MV-4-11 (cell line): ENCODE measurements at regions not wholly inside any gene's neighbourhood (a gene's known extent, or its start where the extent isn't known, plus 50 kb on each side); places are given as distances from the start of the nearest gene placed in this dataset.

ENCODE experiments used
- DNase-seq: peaks from one replicate; lab custom pipeline; 2025; lab: John Stamatoyannopoulos, UW

GRCh38 chr10:10642751-10643150 is 374.9 kb upstream of the CELF2 start:
- DNase-seq: no peak

- DNase-seq: no peak
These were observed 373.5 kb upstream of the CELF2 start for GRCh38 chr10:10644008-10644646.

GRCh38 chr10:10644676-10645385 is 372.8 kb upstream of the CELF2 start:
- DNase-seq: no peak

- DNase-seq: no peak
These were observed 370.3 kb upstream of the CELF2 start for GRCh38 chr10:10647331-10647730.

DNA sequence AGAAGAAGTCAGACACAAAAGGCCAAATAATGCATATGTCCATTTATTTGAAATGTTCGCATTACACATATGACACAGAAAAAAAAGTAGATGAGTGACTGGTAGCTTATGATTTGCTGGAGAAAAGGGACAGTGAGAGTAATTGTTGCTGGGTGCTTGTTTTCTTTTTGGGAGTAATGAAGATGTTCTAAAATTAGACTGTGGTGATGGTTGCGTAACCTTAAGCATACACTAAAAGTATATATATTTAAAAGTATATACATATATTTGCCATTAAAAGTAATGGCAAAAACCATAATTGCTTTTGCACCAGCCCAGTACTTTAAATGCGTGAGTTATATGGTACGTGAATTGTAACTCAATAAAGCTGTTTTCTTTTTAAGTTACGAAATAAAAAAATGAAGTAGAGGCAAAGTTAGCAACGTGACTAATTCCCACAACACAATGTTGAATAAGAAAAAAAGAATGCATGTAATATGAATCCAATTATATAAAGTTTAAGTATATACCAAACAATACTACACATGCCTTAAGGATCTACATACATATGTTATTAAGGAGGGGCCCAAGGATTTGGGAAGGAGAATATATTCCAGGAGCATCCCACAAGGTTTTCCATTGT is 360.4 kb upstream of the CELF2 start:
- DNase-seq: peak; percentile 59

DNA sequence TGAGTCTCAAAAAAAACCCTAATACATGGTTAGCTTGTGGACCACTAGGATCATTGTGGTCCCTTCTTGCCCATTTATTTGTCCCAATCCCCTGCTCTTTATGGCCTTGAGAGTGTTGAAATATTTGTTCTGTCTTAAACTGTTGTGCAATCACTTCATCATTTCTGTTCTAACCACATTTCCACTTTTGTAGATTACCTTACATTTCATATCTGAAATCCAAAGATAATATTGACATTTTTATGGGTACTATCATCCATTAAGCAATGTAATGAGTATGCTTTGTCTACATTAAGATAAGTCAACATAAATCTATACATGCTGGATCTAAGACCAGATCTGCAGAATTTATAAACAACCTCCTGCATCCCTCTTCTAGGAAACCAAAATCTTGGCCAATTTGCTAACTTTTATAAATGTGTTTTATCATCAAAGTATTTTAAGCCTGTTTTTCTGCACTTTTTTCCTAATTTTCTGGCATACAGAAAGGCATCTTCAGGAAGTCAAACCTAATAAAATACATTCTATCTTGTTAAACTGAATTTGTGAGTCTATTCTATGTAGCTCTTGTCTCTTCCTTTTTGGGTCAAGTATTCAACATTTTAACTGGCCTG is 359.4 kb upstream of the CELF2 start:
- peak; percentile 65 for DNase-seq

DNA sequence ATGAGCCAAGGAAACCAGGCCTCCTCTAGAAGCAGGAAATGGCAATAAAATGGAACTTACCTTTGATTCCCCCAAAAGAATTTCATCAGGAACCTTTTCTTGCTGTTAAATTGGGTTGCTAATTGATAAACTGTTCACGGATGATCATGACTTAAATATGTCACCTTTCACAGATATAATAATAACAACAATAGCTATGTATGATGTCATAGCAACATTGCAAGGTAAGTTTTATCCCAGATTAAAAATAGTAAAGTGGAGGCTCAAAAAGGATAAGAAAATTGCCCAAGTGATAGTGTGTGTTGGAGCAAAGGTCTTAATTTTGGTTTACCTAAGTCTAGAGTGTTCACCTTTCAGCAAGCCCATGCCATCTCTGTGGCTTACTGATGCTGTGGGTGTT is 357.6 kb upstream of the CELF2 start:
- DNase-seq: no peak

GRCh38 chr10:10661176-10661575 is 356.5 kb upstream of the CELF2 start:
- no peak for DNase-seq

DNA sequence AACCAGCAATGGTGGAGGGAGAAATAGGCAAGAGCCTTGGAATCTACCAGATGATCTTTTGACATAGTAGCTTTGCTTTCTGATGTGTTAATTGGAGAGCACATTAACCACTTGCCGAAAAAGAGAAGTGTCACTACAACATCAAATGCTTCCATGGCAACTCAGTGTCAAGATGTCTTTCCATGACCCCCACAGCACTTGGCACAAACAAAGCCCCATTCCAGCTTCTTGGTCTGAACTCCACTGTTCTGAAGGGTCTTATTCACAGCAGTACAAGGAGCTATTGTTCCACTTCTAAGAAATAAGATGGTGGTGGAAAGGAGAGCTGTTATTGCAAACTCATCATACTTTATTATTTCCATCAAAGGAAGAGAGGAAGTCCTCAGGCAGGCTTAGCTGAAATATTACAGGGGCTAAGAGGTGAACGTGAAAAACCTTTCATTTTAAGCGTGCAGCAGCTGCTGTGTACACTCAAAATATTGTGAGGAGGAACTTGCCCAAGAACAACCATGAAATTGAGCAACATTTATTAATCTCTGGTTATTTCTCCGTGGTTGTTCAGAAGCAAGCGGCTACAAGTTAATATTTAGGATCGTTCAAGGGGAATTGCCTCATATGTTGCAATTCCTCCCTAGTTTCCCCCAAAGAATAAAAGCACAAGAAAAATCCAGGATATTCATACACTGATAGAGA is 354.8 kb upstream of the CELF2 start:
- peak; percentile 64 for DNase-seq

DNA sequence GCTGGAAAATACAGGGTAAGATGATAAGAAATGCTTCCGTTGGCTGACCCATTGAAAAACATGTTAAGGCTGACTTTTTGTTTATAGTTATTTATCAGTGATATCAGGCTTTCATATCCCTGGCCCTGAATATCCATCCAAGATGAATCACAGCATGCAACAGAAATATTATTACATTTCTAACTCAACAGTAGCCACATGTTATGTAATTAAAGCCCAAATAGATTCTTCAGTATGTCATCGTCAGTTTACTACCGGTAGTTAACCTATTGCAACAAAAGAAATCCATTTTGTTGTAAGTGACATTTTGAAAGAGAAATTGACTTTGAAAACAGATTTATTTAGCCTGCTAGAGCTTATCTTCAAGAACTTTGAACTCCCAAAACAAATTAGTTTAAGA is 354.1 kb upstream of the CELF2 start:
- no peak for DNase-seq

DNA sequence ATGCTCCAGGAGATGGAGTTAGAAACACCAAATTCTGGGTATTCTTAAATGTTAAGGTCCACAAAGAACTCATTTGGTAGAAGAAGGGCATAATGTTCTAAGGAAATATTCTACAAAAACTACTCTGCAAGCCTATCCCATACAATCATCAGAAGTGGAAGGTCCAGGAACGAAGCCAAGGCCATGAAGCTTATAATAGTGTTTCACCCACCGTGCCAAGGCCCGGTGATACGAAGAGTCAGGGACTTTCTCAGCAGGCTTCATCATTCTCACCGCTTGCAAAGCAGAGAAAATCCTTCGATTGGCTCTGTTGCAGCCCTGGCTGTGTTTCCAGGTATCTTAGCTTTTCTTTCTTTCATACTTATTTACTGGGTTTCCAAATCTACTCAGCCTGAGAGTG is 351.9 kb upstream of the CELF2 start:
- no peak for DNase-seq

DNA sequence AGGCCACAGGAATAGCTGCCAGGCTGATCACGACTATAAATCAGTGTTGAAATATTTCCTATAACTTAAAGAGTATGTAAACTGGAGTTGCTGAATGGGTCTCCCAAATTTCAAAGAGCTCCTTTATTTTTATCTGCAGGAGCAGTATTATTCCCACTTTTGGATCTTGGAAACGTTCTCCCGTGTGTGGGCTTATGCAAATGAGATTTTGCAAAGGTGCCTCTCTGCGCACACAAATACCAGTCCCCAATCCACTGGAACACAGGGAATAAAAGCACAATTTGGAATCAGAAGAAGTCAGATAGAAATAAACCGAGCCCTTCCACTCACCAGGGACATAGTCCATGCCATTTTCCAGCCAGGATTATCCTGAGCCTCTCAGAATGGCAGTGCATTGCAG is 350.2 kb upstream of the CELF2 start:
- DNase-seq: no peak

GRCh38 chr10:10676972-10677371 is 340.7 kb upstream of the CELF2 start:
- DNase-seq: no peak

DNA sequence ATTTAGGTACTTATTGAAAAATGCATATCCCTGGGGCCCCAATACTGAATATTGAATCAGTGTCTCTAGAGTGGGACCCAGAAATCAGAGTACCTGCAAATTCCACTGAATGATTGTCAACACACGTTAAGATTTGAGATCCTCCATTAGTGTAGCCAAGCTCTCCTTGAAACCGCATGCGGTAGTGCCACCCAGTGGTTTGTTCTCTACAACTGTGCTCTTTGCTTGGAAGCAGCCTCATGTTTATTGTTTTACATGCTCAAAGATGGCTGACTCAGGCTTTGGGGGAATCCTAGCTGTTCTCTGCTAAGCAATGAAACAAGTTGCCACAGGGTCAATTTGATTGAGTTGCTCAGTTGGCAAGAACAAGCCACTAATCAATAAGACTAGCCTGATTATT is 340.2 kb upstream of the CELF2 start:
- peak; percentile 66 for DNase-seq

- DNase-seq: no peak
These were observed 337.2 kb upstream of the CELF2 start for GRCh38 chr10:10680496-10680895.

- no peak for DNase-seq
These were observed 332.7 kb upstream of the CELF2 start for GRCh38 chr10:10684972-10685371.

GRCh38 chr10:10685566-10685965 is 332.1 kb upstream of the CELF2 start:
- peak; percentile 70 for DNase-seq

DNA sequence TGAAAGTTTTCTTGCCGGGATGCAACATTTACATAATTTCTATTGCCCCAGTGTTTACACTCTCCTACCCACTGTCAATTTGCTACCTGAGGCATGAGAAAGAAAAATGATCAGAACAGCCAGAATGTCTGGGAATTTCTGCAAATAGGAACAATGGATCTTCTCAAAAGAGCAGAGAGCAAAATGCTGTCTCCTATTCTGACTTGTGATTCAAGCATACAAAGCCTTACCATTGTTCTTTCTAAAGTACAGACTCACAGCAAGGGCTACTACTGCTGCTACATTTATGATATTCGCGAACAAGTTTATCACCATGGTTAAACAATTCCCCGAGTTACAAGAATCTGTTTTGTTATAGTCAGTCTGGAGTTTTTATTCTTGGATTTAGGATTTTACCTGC is 329.9 kb upstream of the CELF2 start:
- DNase-seq: no peak

DNA sequence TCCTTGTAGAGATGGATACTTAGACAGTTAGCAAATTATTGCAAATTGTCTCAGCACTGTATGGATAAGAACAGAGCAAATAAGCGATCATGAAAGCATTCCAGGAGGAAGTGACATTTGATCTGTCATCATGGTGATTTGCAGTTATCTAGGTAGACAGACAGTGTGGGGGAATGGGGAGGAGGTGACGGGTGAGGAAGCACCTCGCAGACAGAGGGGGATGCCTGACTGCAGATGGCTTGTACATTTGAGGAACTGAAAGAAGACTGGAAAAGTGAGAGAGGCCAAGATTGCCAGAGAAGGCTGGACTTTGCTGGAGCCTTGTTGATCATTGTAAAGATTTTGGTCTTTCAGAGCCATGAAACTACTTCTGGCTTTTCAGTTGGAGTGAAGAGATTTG is 318.2 kb upstream of the CELF2 start:
- DNase-seq: peak; percentile 60

DNA sequence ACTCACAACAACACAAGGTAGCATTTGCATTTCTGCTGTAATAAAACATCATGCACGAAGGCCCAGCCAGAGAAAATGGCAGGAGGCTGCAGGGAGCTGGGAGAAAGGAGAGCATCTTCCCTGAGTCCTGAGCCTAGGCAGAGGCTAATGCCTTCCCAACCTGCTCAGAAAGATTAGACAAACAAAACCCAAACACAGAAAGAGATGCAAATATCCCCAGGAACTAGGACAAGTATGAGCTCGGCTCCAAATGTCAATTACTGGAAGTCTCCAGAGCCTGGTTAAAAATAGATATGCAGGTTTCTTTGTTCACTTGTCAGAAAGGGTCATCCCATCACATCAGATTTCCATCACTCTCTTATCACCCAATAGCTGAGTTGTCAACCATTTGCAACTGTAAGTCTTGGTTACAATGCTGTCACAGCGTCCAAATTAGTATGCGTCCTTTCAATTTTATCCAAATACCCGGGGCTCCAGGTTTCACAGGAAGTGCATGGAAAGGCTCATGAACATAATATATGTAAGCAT is 316.5 kb upstream of the CELF2 start:
- DNase-seq: no peak

DNA sequence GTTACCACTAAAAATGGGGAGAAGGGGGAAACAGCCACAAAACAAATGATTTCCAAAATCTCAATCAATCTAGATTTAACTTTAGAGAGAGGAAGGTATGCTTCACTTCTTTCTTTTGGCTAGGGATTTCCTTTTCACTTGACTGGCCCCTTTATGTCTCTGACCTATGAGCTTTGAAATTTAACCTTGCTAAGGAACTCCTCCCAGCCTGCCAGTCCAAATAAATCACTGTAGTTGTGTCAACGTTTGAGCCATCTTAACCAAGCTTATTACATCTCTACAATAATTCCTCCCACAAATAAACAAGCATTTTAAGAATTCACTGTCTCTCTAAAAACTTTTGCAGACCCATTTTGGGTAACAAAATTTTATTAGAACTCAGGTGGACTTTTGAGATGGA is 315.5 kb upstream of the CELF2 start:
- no peak for DNase-seq

DNA sequence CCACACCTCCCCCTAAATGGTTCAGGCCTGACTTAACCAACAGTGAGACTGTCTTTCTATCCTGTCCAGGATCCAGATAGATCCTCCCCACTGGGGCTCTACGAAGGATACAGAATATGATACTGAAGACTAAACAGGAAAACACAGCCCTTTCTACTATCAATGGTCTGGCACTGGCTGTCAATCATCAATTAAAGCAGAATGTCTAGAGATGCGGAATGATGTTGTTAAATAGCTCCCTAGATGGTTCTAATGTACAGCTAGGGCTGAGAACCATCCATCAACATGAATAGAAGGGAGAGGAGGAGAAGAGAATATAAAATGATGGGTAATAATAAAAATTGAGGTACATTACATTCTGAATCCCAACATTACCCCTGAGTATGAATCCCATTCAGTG is 314.3 kb upstream of the CELF2 start:
- DNase-seq: no peak
